HG03135 (cell line): ENCODE measurements at regions not wholly inside any gene's neighbourhood (a gene's known extent, or its start where the extent isn't known, plus 50 kb on each side); places are given as distances from the start of the nearest gene placed in this dataset.
"Not testable (repeated sequence)": the region's sequence is repeated elsewhere in the genome, so short reads cannot be mapped to it uniquely, and the experiment has no call there.

Experiments
- ATAC-seq: cut with Tn5 transposase; IDR thresholded peaks from one replicate; pipeline ENCODE4 v1.9.1; 2021; ENCODE audit warnings: mild to moderate bottlenecking, moderate library complexity; ENCODE audit not compliant: unreplicated experiment

DNA sequence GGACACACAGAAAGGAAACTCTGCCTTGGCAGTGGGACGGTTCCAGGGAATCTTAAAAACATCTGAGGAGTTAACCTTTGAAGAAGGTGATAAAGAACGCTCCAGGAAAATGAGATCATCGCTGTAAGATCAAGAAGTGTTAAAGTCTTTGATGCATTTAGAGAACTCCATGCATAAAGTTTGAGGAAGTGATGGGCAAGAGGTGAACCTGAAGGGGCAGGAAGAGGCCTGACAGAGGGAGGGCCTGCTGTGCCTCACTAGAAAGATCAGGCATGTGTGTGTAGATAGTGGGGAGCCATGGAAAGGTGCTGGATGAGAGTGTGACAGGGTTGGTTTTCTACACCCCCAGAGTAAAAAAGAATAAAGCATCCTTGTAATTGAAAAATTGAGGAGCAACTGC lies 889.2 kb downstream of the MCTP2 start:
- no peak for ATAC-seq

- ATAC-seq, result no peak
Observed at GRCh38 chr15:95121191-95121590, 889.8 kb downstream of the MCTP2 start.

DNA sequence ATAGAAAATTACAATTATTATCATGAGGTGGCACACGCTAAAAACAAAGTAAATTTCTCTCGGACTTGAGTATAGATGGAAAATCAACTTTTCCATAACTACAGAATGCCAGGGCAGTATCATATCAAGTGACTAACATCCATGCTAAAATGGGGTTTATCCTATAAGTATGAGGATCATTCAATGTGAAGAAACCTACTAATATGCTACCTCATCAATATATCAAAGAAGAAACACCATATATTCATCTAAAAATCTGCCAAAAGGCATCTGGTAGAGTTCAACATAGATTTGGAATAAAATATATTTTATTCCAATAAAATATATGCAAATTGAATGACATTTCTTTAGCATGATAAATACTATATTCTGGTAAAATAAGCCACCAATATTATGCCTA lies 894.4 kb downstream of the MCTP2 start:
- no peak for ATAC-seq

DNA sequence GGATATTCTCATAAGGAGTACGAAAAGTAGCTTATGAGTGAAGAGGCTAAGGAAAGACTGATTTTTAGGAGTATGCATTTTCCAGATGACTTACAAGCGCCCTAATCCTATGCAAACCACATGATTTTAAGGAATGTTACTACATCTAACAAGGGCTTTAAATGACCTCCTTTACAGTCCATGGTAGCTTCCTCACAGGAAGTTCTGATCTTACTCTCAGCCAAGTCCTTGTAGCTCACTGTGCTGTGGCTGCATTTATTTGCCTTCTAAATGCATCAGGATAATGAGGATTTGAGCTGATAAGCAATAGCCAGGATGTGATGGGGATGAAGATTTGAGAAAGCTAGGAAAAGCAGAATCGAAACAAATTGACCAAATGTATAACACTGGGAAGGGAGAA lies 896.0 kb downstream of the MCTP2 start:
- ATAC-seq, result no peak

DNA sequence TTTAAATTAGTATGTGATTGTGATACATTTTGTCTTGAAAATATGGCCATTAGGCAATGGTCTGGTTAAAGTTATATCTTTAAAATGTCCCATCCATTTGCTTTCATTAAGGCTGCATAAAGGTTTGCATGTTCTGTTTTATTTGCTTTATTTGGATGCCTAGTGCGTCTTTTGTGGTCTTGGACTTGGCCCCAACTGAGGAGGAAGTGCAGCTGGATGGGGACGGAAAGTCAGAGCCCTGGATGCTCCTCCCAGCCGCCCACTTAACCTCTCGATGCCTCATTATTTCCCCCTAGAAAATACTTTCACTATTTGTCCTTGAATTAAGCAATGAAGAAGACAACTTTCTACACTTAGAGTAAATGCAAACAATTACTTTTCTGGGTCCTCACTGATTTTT lies 898.2 kb downstream of the MCTP2 start:
- ATAC-seq, result no peak

- no peak for ATAC-seq
Observed at GRCh38 chr15:95131131-95131556, 899.8 kb downstream of the MCTP2 start.

DNA sequence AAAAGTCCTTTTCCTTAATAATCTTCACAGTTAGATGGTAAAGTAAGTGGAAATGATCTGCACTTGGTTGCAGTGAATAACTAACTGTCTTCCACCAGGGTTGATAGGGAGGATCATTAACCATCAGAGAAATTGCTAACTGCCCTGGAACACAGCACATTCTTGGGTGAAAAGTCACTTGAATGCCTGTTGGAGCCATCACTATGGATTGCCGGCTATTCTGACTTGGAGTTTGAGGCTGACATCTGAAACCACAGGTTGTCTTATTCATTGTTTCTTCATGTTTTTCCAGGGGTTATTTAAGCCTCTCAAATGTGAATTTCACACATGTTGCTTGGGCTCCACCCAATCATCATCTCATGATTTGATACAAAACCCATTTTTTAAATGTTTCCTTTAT lies 901.4 kb downstream of the MCTP2 start:
- no peak for ATAC-seq

- no peak for ATAC-seq
Observed at GRCh38 chr15:95134431-95135110, 903.2 kb downstream of the MCTP2 start.

DNA sequence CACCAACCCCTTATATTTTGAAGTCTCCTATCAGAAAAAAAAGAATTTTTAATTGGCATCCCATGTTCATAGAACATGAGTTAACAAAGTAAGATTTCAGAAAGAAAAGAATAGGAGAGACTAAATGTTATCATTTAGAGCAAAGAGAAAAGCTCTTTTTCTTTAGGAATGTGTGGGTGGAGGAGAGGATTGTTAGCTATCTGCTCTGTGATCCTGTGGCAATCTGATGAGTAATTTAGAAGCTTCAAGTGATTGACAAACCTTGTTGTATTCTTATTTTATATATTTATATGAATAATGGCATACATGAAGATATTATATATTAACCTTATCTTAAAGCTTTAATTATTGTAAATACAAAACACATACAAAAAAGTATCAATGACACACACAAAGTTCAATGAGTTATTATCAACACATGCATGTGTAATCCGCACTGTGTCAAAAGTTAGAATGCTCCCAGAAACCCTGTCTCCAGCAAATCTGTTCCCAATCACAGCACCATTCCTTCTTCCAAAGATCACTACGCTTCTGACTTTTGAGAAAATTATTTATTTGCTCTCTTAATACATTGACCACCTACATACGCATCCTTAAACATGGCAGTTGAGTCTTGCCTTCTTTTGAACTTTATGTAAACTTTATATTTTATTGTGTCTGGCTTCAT lies 907.4 kb downstream of the MCTP2 start:
- ATAC-seq, result no peak

DNA sequence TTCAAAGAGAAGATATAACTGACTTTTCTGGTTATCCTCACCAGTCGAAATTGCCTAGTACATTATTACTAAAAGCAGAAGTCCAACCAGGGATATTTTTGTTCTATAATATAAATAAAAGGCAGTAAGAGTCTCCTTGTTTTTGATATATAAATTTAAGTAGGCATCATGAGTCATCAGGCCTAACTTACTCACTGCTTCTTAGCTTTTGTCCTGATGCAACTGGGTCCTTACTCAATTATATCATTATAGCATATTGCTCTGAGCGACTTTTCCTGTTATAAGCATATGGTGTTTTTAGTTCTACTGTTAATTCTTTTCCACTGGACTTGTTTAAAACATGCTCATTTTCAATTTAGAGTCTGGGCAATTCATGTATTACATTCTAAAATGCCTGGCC lies 910.1 kb downstream of the MCTP2 start:
- no peak for ATAC-seq

- ATAC-seq, result no peak
Observed at GRCh38 chr15:95142531-95142930, 911.2 kb downstream of the MCTP2 start.

GRCh38 chr15:95146481-95146880 lies 915.1 kb downstream of the MCTP2 start:
- no peak for ATAC-seq

DNA sequence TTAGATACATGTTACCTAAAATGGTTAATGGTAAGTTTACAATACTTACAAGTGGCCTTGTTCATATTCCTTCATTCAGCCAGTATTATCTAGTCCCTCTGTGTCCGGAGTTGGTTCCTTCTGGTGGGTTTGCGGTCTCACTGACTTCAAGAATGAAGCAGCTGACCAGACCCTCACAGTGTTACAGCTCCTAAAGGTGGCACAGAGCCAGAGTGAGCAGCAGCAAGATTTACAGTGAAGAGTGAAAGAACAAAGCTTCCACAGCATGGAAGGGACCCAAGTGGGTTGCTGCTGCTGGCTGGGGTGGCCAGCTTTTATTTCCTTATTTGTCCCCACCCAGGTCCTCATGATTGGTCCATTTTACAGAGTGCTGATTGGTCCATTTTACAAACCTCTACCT lies 916.8 kb downstream of the MCTP2 start:
- ATAC-seq, result no peak

DNA sequence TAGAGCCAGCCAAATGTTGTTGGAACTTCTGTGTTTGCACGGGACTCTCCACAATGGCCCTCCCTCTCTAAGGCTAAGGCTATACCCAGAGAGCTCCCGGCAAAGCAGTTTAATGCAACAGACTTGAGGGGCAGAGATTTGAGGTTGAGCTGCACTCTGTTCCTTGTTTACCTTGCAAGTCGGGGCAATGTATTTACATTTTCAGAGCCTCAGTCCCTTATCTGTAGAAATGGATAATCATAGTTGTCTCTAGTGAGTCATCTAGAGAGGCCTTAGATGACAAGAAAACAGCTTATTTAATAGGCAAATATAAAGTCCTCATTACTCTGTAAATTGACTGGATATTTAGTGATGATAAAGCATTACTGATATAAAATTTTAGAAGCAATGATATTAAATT lies 917.7 kb downstream of the MCTP2 start:
- no peak for ATAC-seq

DNA sequence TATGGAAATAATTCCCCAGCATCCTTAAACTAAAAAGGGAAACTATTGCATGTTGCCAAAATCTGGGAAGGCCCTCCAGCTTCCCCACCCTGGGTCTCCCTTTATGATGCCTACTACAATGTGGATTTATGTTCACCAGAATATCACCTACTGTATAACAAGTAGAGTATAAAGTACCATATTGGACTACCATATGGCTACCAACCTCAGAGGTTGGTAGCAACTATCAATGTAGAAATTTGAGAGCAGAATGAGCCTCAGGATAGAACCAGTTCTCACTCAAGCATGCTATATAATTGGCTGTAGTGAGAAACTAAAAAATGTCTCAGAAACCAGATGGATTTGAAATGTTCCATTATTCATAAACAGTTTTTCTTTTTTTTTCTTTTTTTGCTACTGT lies 918.4 kb downstream of the MCTP2 start:
- ATAC-seq, result no peak

DNA sequence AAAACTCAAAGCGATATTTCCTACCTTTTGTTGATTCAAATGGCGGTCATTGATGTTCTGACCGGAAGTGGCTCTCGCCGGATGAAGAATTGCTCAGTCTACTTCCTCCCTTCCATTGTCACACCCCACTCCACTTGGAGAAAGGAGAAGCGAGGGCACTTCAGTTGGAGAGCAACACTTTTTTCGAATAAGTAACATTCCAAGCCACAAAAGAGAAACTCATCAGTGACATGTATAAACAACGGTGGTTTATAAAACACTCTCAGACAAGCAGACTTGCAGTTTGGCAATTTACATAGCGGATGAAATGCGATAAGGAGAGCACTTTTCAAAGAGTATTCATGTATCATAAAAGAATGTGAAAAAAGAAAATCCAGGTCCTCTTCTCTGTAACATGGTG lies 919.1 kb downstream of the MCTP2 start:
- no peak for ATAC-seq

GRCh38 chr15:95152741-95153140 lies 921.4 kb downstream of the MCTP2 start:
- ATAC-seq, result no peak

- ATAC-seq, result not testable (repeated sequence)
Observed at GRCh38 chr15:95153201-95153600, 921.8 kb downstream of the MCTP2 start.

- ATAC-seq, result no peak
Observed at GRCh38 chr15:95160316-95160715, 929.0 kb downstream of the MCTP2 start.

DNA sequence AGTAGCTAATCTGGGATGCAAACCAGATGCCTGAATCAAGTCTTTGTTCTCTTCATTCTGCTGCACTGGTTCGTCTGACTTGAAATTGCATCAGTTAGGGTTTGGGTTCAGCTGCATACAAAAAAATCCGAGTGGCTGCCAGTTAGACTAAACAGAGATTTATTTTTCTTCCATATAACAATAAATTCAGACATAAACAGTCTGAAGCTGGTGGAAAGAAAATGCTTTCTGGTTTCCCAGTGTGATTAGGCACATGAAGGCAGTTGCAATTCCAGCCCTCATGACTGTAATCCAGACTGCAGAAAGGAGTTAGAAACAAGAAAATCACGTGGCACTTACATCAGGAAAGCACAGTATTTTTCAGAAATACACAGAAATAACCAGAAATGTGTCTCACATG lies 930.7 kb downstream of the MCTP2 start:
- ATAC-seq, result no peak

GRCh38 chr15:95162531-95162930 lies 931.2 kb downstream of the MCTP2 start:
- no peak for ATAC-seq

DNA sequence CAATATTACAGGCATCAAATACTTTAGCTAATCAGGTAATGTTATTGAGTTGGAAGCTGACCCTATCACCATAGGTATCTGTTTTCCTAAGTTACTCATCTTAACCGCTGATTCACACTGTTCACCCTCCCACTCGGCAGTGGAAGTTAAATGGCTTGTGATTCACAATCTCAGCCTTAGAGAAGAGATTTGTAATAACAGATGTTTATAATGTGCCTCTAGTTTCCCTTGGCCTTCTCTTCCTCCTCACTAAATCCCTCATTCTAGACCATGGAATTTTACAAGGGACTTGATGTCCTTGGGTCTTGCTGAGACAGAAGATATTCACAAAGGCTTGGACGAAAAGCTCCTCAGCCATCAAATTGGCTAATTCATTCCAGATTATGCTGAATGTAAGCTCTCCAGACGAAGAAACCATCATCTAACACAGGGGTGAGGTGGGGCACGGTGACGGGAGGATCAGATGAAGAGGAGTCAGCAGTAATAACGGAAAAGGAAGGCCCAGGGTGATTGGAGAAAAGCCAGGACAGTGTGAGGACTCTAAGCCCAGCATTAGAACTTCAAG lies 931.7 kb downstream of the MCTP2 start:
- no peak for ATAC-seq
